T-cell (primary cell): ENCODE measurements at regions not wholly inside any gene's neighbourhood (a gene's known extent, or its start where the extent isn't known, plus 50 kb on each side); places are given as distances from the start of the nearest gene placed in this dataset.

ENCODE experiments used
- ATAC-seq, 4 experiments: fragments of 200-7000 bp in 3 of 4; fragments of 150-1000 bp in 1 of 4; cut with Tn5 transposase; replicated peaks in 1 of 4; 1 replicate in 3 of 4; 2 replicates in 1 of 4; pipeline ENCODE4 v1.10.0; 2021; ENCODE audit warnings: moderate library complexity in 3 of 4, mild to moderate bottlenecking in 2 of 4, moderate number of reproducible peaks in 1 of 4
- CTCF ChIA-PET, 2 donors: fragments of 300-600 bp; sonication (Branson Sonifier 250); formaldehyde crosslinking; loops; one replicate each; lab custom pipeline; 2022; ENCODE audit warnings: antibody characterized with exemption in 2 of 2; lab: Charles Lee
- POLR2A ChIA-PET, 2 donors: fragments of 300-600 bp; sonication (Branson Sonifier 250); formaldehyde crosslinking; loops; one replicate each; lab custom pipeline; 2022; ENCODE audit warnings: antibody characterized with exemption in 2 of 2; lab: Charles Lee
- DNase-seq, 35 experiments: peaks; one replicate each; pipeline versions ENCODE4 v3.0.0 to v3.0.0-alpha.2; 2013 to 2023
- H3K27ac ChIP-seq: one replicate; pipeline ENCODE4 v1.5.1; 2013; ENCODE audit warnings: low read length
- H3K27me3 ChIP-seq, 2 experiments: replicated peaks in 1 of 2; 1 replicate in 1 of 2; 2 replicates in 1 of 2; pipeline versions ENCODE4 v1.6.1 to v1.7.0; 2013; ENCODE audit warnings: low read length in 1 of 2, mixed read lengths in 1 of 2; ENCODE audit not compliant: control insufficient read depth in 2 of 2, insufficient read depth in 2 of 2; ENCODE audit errors: extremely low read depth in 1 of 2
- H3K36me3 ChIP-seq, 2 donors: 1 replicate in 1 of 2; 2 replicates in 1 of 2; pipeline versions ENCODE4 v1.6.1 to v1.7.0; 2013; ENCODE audit warnings: low read length in 1 of 2; ENCODE audit not compliant: control insufficient read depth in 2 of 2, insufficient read depth in 1 of 2; ENCODE audit errors: extremely low read depth in 1 of 2
- H3K4me1 ChIP-seq, 2 experiments: 1 replicate in 1 of 2; 2 replicates in 1 of 2; pipeline versions ENCODE4 v1.6.1 to v1.7.0; 2013; ENCODE audit warnings: low read length in 2 of 2, mixed read lengths in 1 of 2; ENCODE audit not compliant: insufficient read depth in 2 of 2, control insufficient read depth in 1 of 2; ENCODE audit errors: extremely low read depth in 1 of 2
- H3K4me3 ChIP-seq, 2 donors: 1 replicate in 1 of 2; 2 replicates in 1 of 2; pipeline versions ENCODE4 v1.5.1 to v1.7.0; 2013; ENCODE audit warnings: mild to moderate bottlenecking in 2 of 2, low read length in 1 of 2, moderate library complexity in 1 of 2; ENCODE audit not compliant: control insufficient read depth in 1 of 2; ENCODE audit errors: extremely low read depth in 1 of 2
- H3K9me3 ChIP-seq: 2 replicates; pipeline ENCODE4 v1.7.0; 2013
- H3K27ac Mint-ChIP-seq, 2 donors: one replicate each; pipeline ENCODE4 v1.8.0; 2020 to 2021; ENCODE audit warnings: mild to moderate bottlenecking in 2 of 2, mixed read lengths in 2 of 2
- H3K27me3 Mint-ChIP-seq, 2 donors: one replicate each; pipeline ENCODE4 v1.8.0; 2021 to 2022; ENCODE audit warnings: mixed read lengths in 2 of 2
- H3K36me3 Mint-ChIP-seq: one replicate; pipeline ENCODE4 v1.8.0; 2021; ENCODE audit warnings: mixed read lengths
- H3K4me1 Mint-ChIP-seq, 3 donors: one replicate each; pipeline ENCODE4 v1.8.0; 2020 to 2022; ENCODE audit warnings: mixed read lengths in 3 of 3, mild to moderate bottlenecking in 1 of 3
- H3K4me3 Mint-ChIP-seq, 3 donors: one replicate each; pipeline ENCODE4 v1.8.0; 2020 to 2022; ENCODE audit warnings: mild to moderate bottlenecking in 3 of 3, mixed read lengths in 3 of 3, moderate library complexity in 3 of 3
- H3K9me3 Mint-ChIP-seq, 3 donors: one replicate each; pipeline ENCODE4 v1.8.0; 2020 to 2022; ENCODE audit warnings: mixed read lengths in 3 of 3
- WGBS: methylation state at CpG from one replicate; pipeline ENCODE4 v1.1.5; 2013; ENCODE audit warnings: missing lambda C conversion rate; ENCODE audit not compliant: insufficient coverage; 5-methylcytosine and 5-hydroxymethylcytosine counted together

DNA sequence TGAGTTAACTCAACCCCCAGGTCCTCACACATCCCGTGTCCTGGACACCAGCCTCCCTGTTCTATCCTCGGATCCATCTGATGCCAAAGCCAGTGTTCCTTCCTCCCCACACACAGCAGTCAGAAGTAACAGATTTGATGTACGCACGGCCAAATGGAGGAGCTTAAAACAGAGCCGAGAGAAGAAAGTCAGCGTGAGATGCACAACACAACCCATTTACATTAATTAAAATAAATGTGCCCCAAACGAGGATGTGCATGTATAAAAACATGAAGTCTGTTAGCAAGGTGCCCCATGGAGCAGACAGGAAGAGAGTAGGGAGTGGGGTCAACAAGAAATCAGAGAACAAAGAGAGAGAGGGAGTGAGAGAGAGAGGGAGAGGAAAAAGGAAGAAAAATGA lies 191.2 kb downstream of the HAUS1 start:
- Histone ChIP-seq H3K4me1 (no peaks in the 10 kb centered on the region), H3K9me3 (no peaks in the 10 kb centered on the region), H3K27me3 (no peaks in the 10 kb centered on the region), H3K27ac (no peak overlapping the region), H3K4me3 (no peak overlapping the region), H3K36me3 (no peaks in the 10 kb centered on the region)
- Mint-ChIP-seq H3K4me3 (no peak overlapping the region), H3K36me3 (no peaks in the 10 kb centered on the region), H3K9me3 (no peaks in the 10 kb centered on the region), H3K27ac (no peak overlapping the region), H3K27me3 (peaks cover 0 to 3% of the 10 kb centered on the region in 2 donors), H3K4me1 (peaks cover 0 to 8% (median 0%) of the 10 kb centered on the region in 3 donors)
- no peak for ATAC-seq
- ChIA-PET CTCF (no interaction called here), POLR2A (no interaction called here)
- DNase-seq: peak in 1 of 35 experiments; percentile 7
- WGBS: 53% methylated on average over 2 of the region's 7 CpGs

DNA sequence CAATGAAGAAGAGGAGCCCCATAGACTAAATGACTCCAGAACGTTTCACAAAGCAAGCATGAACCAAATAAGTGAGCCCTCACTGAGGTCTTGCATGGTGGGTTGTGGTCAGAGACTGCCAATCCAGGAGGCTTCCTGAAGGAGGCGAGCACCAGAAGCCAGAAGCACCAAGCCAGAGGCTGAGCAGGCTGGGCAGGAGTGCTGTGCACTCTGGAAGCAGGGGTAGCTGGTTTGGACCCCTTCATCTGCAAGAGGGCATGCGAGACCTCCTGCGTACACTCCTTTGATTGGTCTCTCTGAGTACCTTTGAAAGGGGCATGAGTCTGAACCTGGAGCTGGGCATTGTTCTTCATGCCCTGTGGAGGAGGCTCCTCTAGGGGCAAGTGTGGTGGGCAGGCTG lies 192.5 kb downstream of the HAUS1 start:
- no peaks in the 10 kb centered on the region for H3K36me3 Mint-ChIP-seq
- H3K4me3 Mint-ChIP-seq: no peak overlapping the region
- no peak overlapping the region for H3K27ac ChIP-seq
- H3K36me3 ChIP-seq: no peaks in the 10 kb centered on the region
- no peak for DNase-seq
- H3K27ac Mint-ChIP-seq: no peak overlapping the region
- 100% methylated on average over 3 of the region's 4 CpGs for WGBS
- H3K27me3 Mint-ChIP-seq: peaks cover 0 to 3% of the 10 kb centered on the region in 2 donors
- ChIA-PET POLR2A (no interaction called here), CTCF (interaction anchor here in 1 of 2 donors (0.7 kb wide), 1 partner anchor 688 kb away, joined by 3 read pairs; no protein-coding TSS in a partner anchor)
- peaks cover 0 to 8% (median 0%) of the 10 kb centered on the region in 3 donors for H3K4me1 Mint-ChIP-seq
- ATAC-seq: no peak
- H3K4me3 ChIP-seq: no peak overlapping the region
- H3K9me3 ChIP-seq: no peaks in the 10 kb centered on the region
- no peaks in the 10 kb centered on the region for H3K9me3 Mint-ChIP-seq
- H3K27me3 ChIP-seq: peaks cover 0 to 6% of the 10 kb centered on the region in 2 experiments
- no peaks in the 10 kb centered on the region for H3K4me1 ChIP-seq

DNA sequence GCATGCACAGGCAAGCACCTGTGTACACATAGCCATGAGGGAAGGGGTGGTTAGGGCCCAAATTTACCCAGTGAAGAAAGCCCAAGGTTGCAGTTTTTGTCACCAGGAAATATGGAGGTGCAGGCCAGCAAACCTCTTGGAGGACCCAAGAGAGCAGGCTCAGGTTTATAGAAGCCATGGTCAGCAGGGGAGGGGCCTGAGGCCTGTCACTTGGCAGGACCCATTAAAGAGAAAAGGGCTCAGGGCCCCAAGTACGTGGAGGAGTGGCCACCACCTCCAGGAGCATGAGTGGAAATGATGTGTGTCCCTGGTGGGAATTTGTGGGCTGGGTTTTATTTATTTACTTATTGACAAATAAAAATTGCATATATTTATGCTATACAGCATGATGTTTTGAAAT lies 192.9 kb downstream of the HAUS1 start:
- Mint-ChIP-seq H3K4me1 (peaks cover 0 to 8% (median 0%) of the 10 kb centered on the region in 3 donors), H3K4me3 (no peak overlapping the region), H3K27ac (no peak overlapping the region), H3K27me3 (peaks cover 0 to 3% of the 10 kb centered on the region in 2 donors), H3K36me3 (no peaks in the 10 kb centered on the region), H3K9me3 (no peaks in the 10 kb centered on the region)
- Histone ChIP-seq H3K4me1 (no peaks in the 10 kb centered on the region), H3K27ac (no peak overlapping the region), H3K27me3 (peaks cover 0 to 11% of the 10 kb centered on the region in 2 experiments), H3K36me3 (no peaks in the 10 kb centered on the region), H3K4me3 (no peak overlapping the region), H3K9me3 (no peaks in the 10 kb centered on the region)
- DNase-seq: no peak
- ChIA-PET CTCF (no interaction called here), POLR2A (no interaction called here)
- WGBS: no CpG with 5 or more reads among the region's 1 CpG
- no peak for ATAC-seq

DNA sequence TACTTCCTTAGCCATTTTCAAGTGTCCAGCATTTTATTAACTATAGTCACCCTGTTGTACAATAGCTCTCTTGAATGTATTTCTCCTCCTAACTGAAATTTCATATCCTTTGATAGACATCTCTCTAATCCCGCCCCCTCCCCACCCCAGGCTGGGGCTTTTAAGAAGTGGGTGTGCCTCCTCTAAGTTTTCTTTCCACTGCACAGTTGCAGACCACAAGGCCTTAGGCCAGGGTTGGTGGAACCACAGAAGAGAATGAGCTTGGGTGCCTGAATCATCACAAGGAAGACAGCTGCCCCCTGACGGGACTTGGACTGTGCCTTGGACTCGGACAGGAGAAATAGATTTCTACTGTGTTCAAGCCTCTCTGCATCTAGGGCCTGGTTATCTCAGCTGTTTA lies 193.4 kb downstream of the HAUS1 start:
- H3K27ac Mint-ChIP-seq: no peak overlapping the region
- Histone ChIP-seq H3K4me1 (no peaks in the 10 kb centered on the region), H3K36me3 (no peaks in the 10 kb centered on the region), H3K9me3 (no peaks in the 10 kb centered on the region), H3K27ac (no peak overlapping the region), H3K27me3 (peaks cover 0 to 13% of the 10 kb centered on the region in 2 experiments), H3K4me3 (no peak overlapping the region)
- H3K27me3 Mint-ChIP-seq: peaks cover 0 to 6% of the 10 kb centered on the region in 2 donors
- no peak for DNase-seq
- H3K36me3 Mint-ChIP-seq: no peaks in the 10 kb centered on the region
- 70% methylated on average over 2 of the region's 3 CpGs for WGBS
- H3K4me3 Mint-ChIP-seq: no peak overlapping the region
- ATAC-seq: peak in 1 of 4 experiments; percentile 30
- ChIA-PET CTCF (no interaction called here), POLR2A (no interaction called here)
- no peaks in the 10 kb centered on the region for H3K9me3 Mint-ChIP-seq
- peaks cover 2 to 11% (median 3%) of the 10 kb centered on the region in 3 donors for H3K4me1 Mint-ChIP-seq

DNA sequence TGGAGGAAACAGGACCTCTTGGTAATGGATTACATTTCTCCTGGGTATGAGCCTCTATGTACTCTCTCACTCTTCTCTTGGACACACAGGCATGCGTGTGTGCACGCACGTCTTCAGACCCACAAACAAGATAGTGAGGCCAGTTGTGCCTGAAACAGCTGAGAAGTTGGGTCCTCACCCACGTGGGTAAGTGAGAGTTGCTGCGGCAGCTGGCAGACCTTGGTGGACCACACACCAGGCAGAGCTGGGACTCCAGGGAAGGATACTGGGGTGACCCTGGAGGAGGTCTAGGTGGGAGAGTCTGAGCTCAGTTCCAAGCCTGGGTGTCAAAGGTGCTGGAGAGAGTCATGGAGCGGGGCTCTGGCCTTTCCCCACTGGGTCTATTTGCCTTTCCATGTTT lies 194.3 kb downstream of the HAUS1 start:
- no peaks in the 10 kb centered on the region for H3K36me3 ChIP-seq
- H3K27me3 Mint-ChIP-seq: peaks cover 0 to 13% of the 10 kb centered on the region in 2 donors
- H3K9me3 Mint-ChIP-seq: no peaks in the 10 kb centered on the region

DNA sequence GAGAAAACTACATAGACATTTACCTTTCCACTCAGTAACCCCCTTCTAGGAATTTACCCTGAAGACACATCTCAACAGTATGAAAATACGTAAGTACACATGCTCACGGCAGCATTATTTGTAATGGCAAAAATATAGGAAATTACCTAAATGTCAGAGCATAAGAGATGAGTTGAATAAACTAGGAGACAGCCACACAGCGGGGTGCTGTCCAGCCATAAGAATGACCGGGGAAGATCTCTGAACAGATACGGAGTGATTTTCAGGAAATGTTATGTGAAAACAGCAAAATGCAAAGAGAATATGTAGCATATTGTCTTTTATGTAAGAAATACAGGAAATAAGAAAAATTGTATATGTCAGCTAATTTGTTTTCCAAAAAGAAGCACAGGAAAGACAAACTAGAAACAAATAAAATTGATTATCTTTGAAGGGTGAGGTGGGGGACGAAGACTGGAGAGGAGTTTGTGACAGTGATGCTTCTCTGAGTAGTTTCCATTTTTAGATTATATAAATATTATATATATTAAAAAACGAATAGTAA lies 195.4 kb downstream of the HAUS1 start:
- H3K27ac Mint-ChIP-seq: no peak overlapping the region
- Histone ChIP-seq H3K4me1 (no peaks in the 10 kb centered on the region), H3K27me3 (peaks cover 0 to 23% of the 10 kb centered on the region in 2 experiments), H3K36me3 (no peaks in the 10 kb centered on the region), H3K27ac (no peak overlapping the region), H3K4me3 (no peak overlapping the region), H3K9me3 (no peaks in the 10 kb centered on the region)
- H3K27me3 Mint-ChIP-seq: peaks cover 0 to 13% of the 10 kb centered on the region in 2 donors
- no peaks in the 10 kb centered on the region for H3K36me3 Mint-ChIP-seq
- no peak overlapping the region for H3K4me3 Mint-ChIP-seq
- CTCF ChIA-PET: no interaction called here
- WGBS: 100% methylated on average over 2 of the region's 7 CpGs
- POLR2A ChIA-PET: interaction anchor here in 1 of 2 donors (0.6 kb wide), 1 partner anchor 14 kb away, joined by 4 read pairs; no protein-coding TSS in a partner anchor
- no peaks in the 10 kb centered on the region for H3K9me3 Mint-ChIP-seq
- no peak for DNase-seq
- no peak for ATAC-seq
- peaks cover 5 to 14% (median 6%) of the 10 kb centered on the region in 3 donors for H3K4me1 Mint-ChIP-seq

More for the DNA sequence above, 194.3 kb downstream of the HAUS1 start:
- POLR2A ChIA-PET: no interaction called here
- CTCF ChIA-PET: interaction anchor here in 1 of 2 donors (0.6 kb wide), 2 partner anchors 31 to 128 kb away, joined by 3 read pairs; no protein-coding TSS in a partner anchor
- Mint-ChIP-seq H3K36me3 (no peaks in the 10 kb centered on the region), H3K27ac (no peak overlapping the region), H3K4me3 (no peak overlapping the region), H3K4me1 (peaks cover 5 to 14% (median 6%) of the 10 kb centered on the region in 3 donors)
- DNase-seq: no peak
- ATAC-seq: no peak
- H3K27ac ChIP-seq: no peak overlapping the region
- no peaks in the 10 kb centered on the region for H3K4me1 ChIP-seq
- H3K9me3 ChIP-seq: no peaks in the 10 kb centered on the region
- no peak overlapping the region for H3K4me3 ChIP-seq
- WGBS: 93% methylated on average over 5 of the region's 6 CpGs
- peaks cover 0 to 15% of the 10 kb centered on the region in 2 experiments for H3K27me3 ChIP-seq
